ENCODE measurements at regions not wholly inside any gene's neighbourhood (a gene's known extent, or its start where the extent isn't known, plus 50 kb on each side); places are given as distances from the start of the nearest gene placed in this dataset.

GRCh38 chr2:66030553-66030952, 404.4 kb upstream of the MEIS1 start:
- TF ChIP-seq CTCF (IDR thresholded peaks at IDR 0.05), result no peak
- TF ChIP-seq POLR2AphosphoS5 (IDR thresholded peaks at IDR 0.05; ENCODE audit: low read depth, low read length), result no peak
- TF ChIP-seq REST (IDR thresholded peaks at IDR 0.05; ENCODE audit: insufficient read depth in 1 of 2, low read depth in 2 of 2, low read length in 1 of 2), result no peak
- TF ChIP-seq SIN3A (IDR thresholded peaks at IDR 0.05; ENCODE audit: borderline replicate concordance, insufficient read depth, low read depth, low read length), result no peak
- no peak for TF ChIP-seq TCF7L2 (IDR thresholded peaks at IDR 0.05; ENCODE audit: low read depth, low read length)

All from Panc1 (cell line).